Mucosa of rectum (tissue), 2 donors: ENCODE measurements at regions not wholly inside any gene's neighbourhood (a gene's known extent, or its start where the extent isn't known, plus 50 kb on each side); places are given as distances from the start of the nearest gene placed in this dataset.
"Not testable (repeated sequence)": the region's sequence is repeated elsewhere in the genome, so short reads cannot be mapped to it uniquely, and the experiment has no call there.

ENCODE experiments used
- H3K27ac ChIP-seq, 2 donors: one replicate each; pipeline ENCODE4 v1.7.0; 2013; ENCODE audit warnings: inconsistent platforms in 2 of 2, low read depth in 2 of 2, low read length in 2 of 2
- H3K27me3 ChIP-seq, 2 donors: one replicate each; pipeline ENCODE4 v1.7.0; 2013; ENCODE audit warnings: low read length in 2 of 2; ENCODE audit not compliant: control insufficient read depth in 2 of 2, insufficient read depth in 2 of 2
- H3K36me3 ChIP-seq, 2 donors: one replicate each; pipeline ENCODE4 v1.7.0; 2013; ENCODE audit warnings: low read length in 2 of 2; ENCODE audit not compliant: control insufficient read depth in 2 of 2, insufficient read depth in 2 of 2
- H3K4me1 ChIP-seq, 2 donors: one replicate each; pipeline ENCODE4 v1.7.0; 2013; ENCODE audit warnings: low read length in 2 of 2, mild to moderate bottlenecking in 1 of 2; ENCODE audit not compliant: control insufficient read depth in 2 of 2, insufficient read depth in 2 of 2
- H3K4me3 ChIP-seq, 2 donors: one replicate each; pipeline ENCODE4 v1.7.0; 2013; ENCODE audit warnings: low read length in 2 of 2
- H3K9ac ChIP-seq, 2 donors: one replicate each; pipeline ENCODE4 v1.7.0; 2013; ENCODE audit warnings: low read length in 2 of 2, low read depth in 1 of 2, mild to moderate bottlenecking in 1 of 2
- H3K9me3 ChIP-seq, 2 donors: one replicate each; pipeline ENCODE4 v1.7.0; 2013; ENCODE audit warnings: low read length in 2 of 2; ENCODE audit not compliant: control insufficient read depth in 2 of 2
- donor health status: healthy.
- donor health status: Normal muscosa, but diverticular disease.

DNA sequence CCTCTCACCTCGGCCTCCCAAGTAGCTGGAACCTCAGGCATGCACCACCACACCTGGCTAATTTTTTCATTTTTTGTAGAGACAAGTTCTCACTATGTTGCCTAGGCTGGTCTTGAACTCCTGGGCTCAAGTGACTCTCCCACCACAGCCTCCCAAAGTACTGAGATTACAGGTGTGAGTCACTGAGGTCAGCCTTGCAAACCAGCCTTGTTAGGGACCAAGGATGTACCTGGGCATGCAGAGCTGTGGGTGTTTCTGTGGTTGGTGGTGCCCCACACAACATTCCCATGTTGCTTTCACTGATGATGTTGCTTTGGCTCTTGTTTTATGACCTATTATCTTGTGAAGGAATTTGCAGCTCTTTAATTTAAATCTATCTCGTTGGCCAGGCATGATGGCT, 54.8 kb downstream of the OTUD1 start:
- H3K36me3 ChIP-seq, result no peaks in the 10 kb centered on the region
- H3K4me3 ChIP-seq, result no peak overlapping the region
- H3K27me3 ChIP-seq, result no peaks in the 10 kb centered on the region
- H3K4me1 ChIP-seq, result no peaks in the 10 kb centered on the region
- no peak overlapping the region for H3K9ac ChIP-seq
- H3K9me3 ChIP-seq, result no peaks in the 10 kb centered on the region
- H3K27ac ChIP-seq, result no peak overlapping the region

DNA sequence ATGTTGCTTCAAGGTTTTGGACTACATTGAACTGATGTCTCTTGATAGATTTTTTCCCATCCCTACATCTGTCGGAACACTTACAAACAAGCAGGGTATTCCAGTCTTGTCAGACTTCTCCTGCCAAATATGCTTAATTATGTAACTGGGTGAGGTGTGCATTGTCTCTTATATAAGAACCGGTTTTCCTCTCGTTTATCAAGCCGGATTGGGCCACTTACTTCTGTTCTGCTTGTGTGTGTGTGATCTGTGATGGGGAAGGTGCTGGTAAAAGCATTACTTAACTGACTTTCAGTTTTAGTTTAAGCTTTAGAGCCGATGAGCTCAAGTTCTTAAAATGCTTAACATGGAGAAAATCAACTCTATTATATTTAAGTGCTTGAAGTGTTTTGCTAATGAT, 57.9 kb downstream of the OTUD1 start:
- Histone ChIP-seq H3K4me3 (no peak overlapping the region), H3K27ac (no peak overlapping the region), H3K4me1 (no peaks in the 10 kb centered on the region), H3K27me3 (no peaks in the 10 kb centered on the region), H3K9me3 (no peaks in the 10 kb centered on the region), H3K36me3 (no peaks in the 10 kb centered on the region), H3K9ac (no peak overlapping the region)

DNA sequence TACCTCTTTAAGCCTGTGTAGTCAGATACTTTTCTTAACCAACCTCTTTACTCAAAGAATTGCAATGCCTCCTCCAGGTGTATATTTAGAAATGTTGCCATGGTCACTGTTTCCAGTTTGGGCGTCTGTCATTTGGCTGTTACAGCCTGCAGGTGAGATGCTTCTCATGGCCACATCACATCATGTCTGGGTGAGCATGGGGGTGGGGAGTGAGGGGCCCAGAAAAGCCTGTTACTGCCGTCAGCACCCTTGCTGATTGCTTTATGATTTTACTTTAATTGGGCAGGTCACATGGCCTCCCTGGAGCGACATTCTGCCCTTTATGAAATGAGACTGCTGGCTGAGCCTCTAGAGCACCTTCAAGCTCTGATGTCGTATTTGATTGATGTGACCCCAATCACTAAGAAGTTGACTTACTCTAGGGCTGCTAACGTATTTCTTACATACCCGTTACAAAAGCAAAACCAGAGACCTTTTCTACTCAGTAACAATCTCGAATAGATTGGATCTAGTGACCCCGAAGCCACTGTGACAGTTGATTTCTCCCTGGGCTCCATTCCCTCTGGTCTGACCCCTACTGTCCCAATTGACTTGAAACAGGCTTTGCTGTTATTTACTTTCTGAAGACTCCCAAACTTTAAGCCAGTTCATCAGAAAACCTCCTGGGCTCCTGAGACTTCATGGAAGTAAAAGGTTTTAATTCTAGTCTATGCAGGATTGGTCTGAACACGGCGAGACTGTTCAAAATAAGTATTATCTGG, 60.7 kb downstream of the OTUD1 start:
- Histone ChIP-seq H3K27me3 (no peaks in the 10 kb centered on the region), H3K36me3 (no peaks in the 10 kb centered on the region), H3K4me3 (no peak overlapping the region), H3K9me3 (no peaks in the 10 kb centered on the region), H3K9ac (no peak overlapping the region), H3K4me1 (no peaks in the 10 kb centered on the region), H3K27ac (no peak overlapping the region)

DNA sequence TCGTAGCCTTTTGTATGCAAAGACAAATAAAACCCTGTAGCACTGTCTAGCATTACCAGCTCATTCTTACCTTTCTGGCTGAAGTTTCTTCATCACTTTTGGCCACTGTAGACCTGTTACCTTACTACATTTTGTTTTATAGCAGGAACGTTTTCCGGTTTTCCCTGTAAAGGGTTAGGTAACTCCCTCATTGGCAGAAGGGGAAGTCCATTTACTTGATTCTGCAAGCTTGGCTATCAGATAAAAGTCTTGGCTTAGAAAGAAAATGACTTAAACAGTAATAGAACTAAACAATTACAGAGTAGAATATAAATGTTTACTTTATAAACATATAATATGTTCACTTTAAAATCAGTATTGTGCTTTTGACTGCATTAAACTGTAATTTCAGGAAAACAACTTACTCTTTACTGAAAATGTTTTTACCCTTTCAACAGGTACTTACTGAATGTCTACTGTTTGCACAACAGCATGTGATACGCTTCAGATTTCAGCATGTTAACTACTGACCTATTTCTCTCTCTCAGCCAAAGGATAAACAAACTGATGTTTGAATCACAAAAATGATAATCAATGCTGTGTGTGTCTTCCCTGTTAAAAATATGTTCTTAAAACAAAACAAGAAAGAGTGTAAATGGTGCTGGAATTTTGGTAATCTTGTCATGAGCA, 67.1 kb downstream of the OTUD1 start:
- Histone ChIP-seq H3K9ac (no peak overlapping the region), H3K4me3 (no peak overlapping the region), H3K27ac (no peak overlapping the region), H3K9me3 (no peaks in the 10 kb centered on the region), H3K4me1 (no peaks in the 10 kb centered on the region), H3K27me3 (no peaks in the 10 kb centered on the region), H3K36me3 (no peaks in the 10 kb centered on the region)

DNA sequence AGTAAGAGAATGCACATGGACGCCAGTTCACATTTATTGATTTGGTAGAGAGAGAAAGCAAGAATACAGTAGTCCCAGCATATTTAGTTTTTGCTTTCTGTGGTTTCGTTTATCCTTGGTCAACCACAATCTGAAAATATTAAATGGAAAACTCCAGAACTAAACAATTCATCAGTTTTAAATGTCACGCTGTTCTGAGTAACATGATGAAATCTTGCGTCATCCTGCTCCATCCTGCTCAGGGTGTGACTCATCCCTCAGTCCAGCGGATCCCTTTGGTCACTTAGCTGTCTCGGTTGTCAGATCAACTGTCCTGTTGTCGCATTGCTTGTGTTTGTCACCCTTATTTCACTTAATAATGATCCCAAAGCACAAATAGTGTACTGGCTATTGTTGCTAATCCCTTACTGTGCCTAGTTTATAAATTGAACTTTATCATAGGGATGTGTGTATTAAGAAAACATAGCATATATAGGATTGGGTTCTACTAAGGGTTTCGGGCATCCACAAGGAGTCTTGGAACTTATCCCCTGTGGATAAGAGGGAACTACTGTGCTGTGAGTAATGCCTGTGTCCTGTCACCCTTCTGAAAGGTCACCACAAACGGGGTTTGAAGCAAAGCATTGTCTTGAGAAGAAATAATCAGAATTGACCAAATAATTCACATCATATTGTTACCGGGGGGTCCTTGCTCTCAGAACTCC, 73.6 kb downstream of the OTUD1 start:
- Histone ChIP-seq H3K27me3 (no peaks in the 10 kb centered on the region), H3K4me1 (no peaks in the 10 kb centered on the region), H3K36me3 (no peaks in the 10 kb centered on the region), H3K4me3 (no peak overlapping the region), H3K27ac (no peak overlapping the region), H3K9me3 (no peaks in the 10 kb centered on the region), H3K9ac (no peak overlapping the region)

DNA sequence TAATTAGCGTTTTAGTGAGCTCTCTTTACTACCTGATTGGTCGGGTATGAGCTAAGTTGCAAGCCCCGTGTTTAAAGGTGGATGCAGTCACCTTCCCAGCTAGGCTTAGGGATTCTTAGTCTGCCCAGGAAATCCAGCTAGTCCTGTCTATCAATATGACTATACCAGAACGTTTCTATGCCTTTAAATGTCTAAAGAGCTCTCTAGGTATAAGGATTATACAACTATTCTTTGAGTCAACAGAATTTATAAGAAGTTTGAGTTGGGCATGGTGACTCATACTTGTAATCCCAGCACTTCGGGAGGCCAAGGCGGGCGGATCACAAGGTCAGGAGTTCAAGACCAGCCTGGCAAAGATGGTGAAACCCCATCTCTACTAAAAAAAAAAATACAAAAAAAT, 74.7 kb downstream of the OTUD1 start:
- H3K27me3 ChIP-seq, H3K27ac ChIP-seq, H3K4me3 ChIP-seq, H3K9ac ChIP-seq, H3K9me3 ChIP-seq, H3K36me3 ChIP-seq, H3K4me1 ChIP-seq: not testable (repeated sequence)

DNA sequence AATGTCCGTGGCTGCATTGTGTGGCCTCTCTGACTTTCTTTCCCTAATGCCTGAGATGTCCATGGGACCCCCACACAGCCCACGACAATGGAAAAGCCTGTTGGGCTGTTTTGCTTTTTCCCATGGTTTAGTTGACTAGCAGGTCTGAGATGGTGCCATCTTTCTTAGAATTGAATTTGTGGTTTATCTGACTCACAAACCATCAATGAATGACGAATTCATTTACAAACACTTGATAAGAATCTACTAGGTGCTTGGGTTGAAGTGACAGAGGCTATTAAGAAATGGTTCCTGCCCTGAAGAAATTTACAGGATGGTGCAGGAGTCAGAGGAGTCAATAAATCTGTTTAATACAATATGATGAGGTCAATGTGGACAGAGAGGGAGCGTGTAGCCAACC, 75.4 kb downstream of the OTUD1 start:
- Histone ChIP-seq H3K9ac (no peak overlapping the region), H3K27me3 (no peaks in the 10 kb centered on the region), H3K9me3 (no peaks in the 10 kb centered on the region), H3K4me1 (no peaks in the 10 kb centered on the region), H3K27ac (no peak overlapping the region), H3K4me3 (no peak overlapping the region), H3K36me3 (no peaks in the 10 kb centered on the region)

DNA sequence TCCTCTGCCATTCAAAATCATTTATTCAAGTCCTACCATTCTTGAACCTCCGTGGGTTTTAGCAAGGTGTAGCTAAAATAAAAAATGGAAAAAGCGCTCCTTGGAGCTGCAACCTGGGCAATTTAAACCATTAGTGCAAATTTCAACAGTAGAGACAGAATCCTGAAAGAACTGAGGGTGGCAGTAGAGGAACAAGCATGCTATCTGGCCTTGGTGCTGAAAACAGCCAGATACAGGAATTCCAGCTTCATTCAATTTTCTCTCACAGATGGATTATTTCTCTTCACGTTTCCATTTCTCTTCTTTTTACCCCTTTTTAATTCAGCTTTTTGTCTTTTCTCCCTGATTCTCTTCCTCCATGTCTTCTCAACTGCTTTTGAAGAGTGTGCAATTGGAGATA, 77.7 kb downstream of the OTUD1 start:
- H3K9me3 ChIP-seq, result no peaks in the 10 kb centered on the region
- H3K36me3 ChIP-seq, result no peaks in the 10 kb centered on the region

DNA sequence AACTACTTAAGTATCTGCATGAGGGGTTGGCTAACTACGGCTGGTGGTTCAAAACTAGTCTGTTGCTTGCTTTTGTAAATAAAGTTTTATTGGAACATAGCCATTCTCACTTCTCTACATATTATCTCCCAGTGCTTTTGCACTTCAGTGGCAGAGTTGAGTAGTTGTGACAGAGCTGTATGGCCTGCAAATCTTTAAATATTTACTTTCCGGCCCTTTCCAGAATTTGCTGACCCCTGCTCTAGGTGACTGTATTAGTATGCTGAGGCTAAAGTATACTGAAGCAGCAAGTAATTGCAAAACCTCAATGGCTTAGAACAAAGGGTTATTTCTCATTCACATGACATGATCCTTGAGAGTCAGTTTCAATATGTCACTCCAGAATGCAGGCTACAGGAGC, 78.3 kb downstream of the OTUD1 start:
- Histone ChIP-seq H3K4me1 (no peaks in the 10 kb centered on the region), H3K9ac (no peak overlapping the region), H3K27ac (no peak overlapping the region), H3K36me3 (no peaks in the 10 kb centered on the region), H3K4me3 (no peak overlapping the region), H3K9me3 (no peaks in the 10 kb centered on the region), H3K27me3 (no peaks in the 10 kb centered on the region)

More for the DNA sequence above, 77.7 kb downstream of the OTUD1 start:
- H3K27me3 ChIP-seq, result no peaks in the 10 kb centered on the region
- H3K4me1 ChIP-seq, result no peaks in the 10 kb centered on the region
- no peak overlapping the region for H3K9ac ChIP-seq
- no peak overlapping the region for H3K27ac ChIP-seq
- H3K4me3 ChIP-seq, result no peak overlapping the region

DNA sequence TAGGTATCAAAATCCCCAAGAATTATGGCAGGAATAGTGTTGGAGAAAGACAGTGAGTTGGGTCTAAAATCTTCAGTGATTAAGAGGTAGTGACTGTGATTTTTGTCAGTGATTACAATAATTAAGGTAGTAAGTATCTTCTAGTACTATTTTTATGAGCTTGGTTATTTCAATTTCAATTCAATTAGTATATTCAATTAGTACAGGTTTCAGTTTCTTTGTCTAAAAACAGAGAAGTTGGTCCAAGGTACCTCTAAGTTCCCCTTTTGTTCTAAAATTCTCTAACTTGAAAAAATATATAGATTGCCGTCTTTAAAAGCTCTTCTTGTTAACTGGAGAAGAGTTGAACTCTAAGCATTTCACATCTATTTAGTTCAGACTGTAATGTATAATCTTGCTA, 82.9 kb downstream of the OTUD1 start:
- H3K4me3 ChIP-seq, result no peak overlapping the region
- no peaks in the 10 kb centered on the region for H3K36me3 ChIP-seq
- no peak overlapping the region for H3K27ac ChIP-seq
- no peaks in the 10 kb centered on the region for H3K4me1 ChIP-seq
- H3K9me3 ChIP-seq, result no peaks in the 10 kb centered on the region
- no peak overlapping the region for H3K9ac ChIP-seq
- H3K27me3 ChIP-seq, result no peaks in the 10 kb centered on the region
